ENCODE measurements at regions not wholly inside any gene's neighbourhood (a gene's known extent, or its start where the extent isn't known, plus 50 kb on each side); places are given as distances from the start of the nearest gene placed in this dataset.

- no peak for ATAC-seq (ENCODE audit: insufficient read depth, low read depth)
- Histone ChIP-seq H3K4me2 (ENCODE audit: insufficient read depth, low read length) (no peak overlapping the region), H3K27me3 (ENCODE audit: insufficient read depth, low read length, poor library complexity) (peaks cover 14% of the 10 kb centered on the region)
Observed at GRCh38 chr11:130763087-130763980, 152.9 kb downstream of the SNX19 start.

GRCh38 chr11:130765406-130765805 lies 150.9 kb downstream of the SNX19 start:
- Histone ChIP-seq H3K79me2 (ENCODE audit: insufficient read depth, low read length) (no peaks in the 10 kb centered on the region), H3K4me2 (ENCODE audit: insufficient read depth, low read length) (no peak overlapping the region), H4K20me1 (ENCODE audit: insufficient read depth, low read length) (no peaks in the 10 kb centered on the region), H3K9me3 (ENCODE audit: insufficient read depth, low read length, severe bottlenecking) (no peaks in the 10 kb centered on the region), H3K27ac (ENCODE audit: low read length) (no peak overlapping the region), H3K27me3 (ENCODE audit: insufficient read depth, low read length, poor library complexity) (peaks cover 11% of the 10 kb centered on the region), H3K9ac (ENCODE audit: low read depth, low read length) (no peak overlapping the region), H2AFZ (ENCODE audit: low read depth, low read length) (no peak overlapping the region), H3K4me3 (ENCODE audit: low read depth in 1 of 2, low read length in 2 of 2) (no peak overlapping the region), H3K4me1 (ENCODE audit: insufficient read depth, low read length) (no peaks in the 10 kb centered on the region), H3K36me3 (ENCODE audit: insufficient read depth, low read length) (no peaks in the 10 kb centered on the region)
- DNase-seq: no peak
- TF ChIP-seq CTCF (IDR thresholded peaks at IDR 0.05; ENCODE audit: borderline replicate concordance, extremely low read depth, low read length, poor library complexity, severe bottlenecking) (no peak), EZH2 (IDR thresholded peaks at IDR 0.05; ENCODE audit: borderline replicate concordance, low read depth, low read length, severe bottlenecking) (no peak)
- no peak for ATAC-seq (ENCODE audit: insufficient read depth, low read depth)

More at GRCh38 chr11:130763087-130763980, 152.9 kb downstream of the SNX19 start:
- H3K27ac ChIP-seq (ENCODE audit: low read length): no peak overlapping the region
- H3K4me3 ChIP-seq (ENCODE audit: low read depth in 1 of 2, low read length in 2 of 2): no peak overlapping the region
- H3K36me3 ChIP-seq (ENCODE audit: insufficient read depth, low read length): no peaks in the 10 kb centered on the region
- no peak overlapping the region for H2AFZ ChIP-seq (ENCODE audit: low read depth, low read length)
- TF ChIP-seq EZH2 (IDR thresholded peaks at IDR 0.05; ENCODE audit: borderline replicate concordance, low read depth, low read length, severe bottlenecking) (no peak), CTCF (IDR thresholded peaks at IDR 0.05; ENCODE audit: borderline replicate concordance, extremely low read depth, low read length, poor library complexity, severe bottlenecking) (no peak)
- H3K79me2 ChIP-seq (ENCODE audit: insufficient read depth, low read length): no peaks in the 10 kb centered on the region
- no peaks in the 10 kb centered on the region for H3K4me1 ChIP-seq (ENCODE audit: insufficient read depth, low read length)
- H3K9me3 ChIP-seq (ENCODE audit: insufficient read depth, low read length, severe bottlenecking): no peaks in the 10 kb centered on the region
- no peaks in the 10 kb centered on the region for H4K20me1 ChIP-seq (ENCODE audit: insufficient read depth, low read length)
- no peak overlapping the region for H3K9ac ChIP-seq (ENCODE audit: low read depth, low read length)
- DNase-seq: no peak

DNA sequence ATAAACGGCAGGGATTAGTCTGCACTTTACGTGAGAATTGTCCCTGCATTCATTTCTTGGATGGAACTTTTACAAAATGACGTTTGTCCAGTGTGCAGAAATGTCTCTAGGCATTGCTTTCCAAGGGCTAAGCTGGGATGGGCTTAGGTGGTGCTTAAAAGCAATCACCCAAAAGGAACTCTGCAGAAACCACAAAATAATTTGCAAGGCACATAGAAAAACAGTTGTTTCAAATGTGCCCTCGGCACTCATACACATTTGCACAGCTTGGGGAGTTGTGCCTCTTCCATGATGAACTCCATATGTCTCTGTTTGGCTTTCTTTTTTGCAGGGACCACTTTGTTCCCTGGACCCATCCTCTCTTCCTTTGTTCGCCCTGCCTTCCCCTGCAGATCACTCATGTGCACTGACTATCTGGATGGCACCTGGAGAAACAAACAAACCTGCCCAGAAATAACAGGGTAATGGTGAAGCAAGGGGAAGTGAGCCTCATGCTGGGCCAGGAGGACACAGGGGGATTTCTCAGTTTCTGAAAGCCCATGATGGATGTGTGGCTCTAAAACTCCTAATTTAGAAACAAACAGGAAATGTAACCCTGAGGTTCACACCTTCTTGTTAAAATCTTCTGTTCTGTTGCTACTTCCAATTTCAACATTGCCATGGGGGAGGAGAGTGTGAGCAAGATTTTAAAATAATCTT lies 150.2 kb downstream of the SNX19 start:
- Histone ChIP-seq H3K4me2 (ENCODE audit: insufficient read depth, low read length) (no peak overlapping the region), H4K20me1 (ENCODE audit: insufficient read depth, low read length) (no peaks in the 10 kb centered on the region), H3K4me1 (ENCODE audit: insufficient read depth, low read length) (no peaks in the 10 kb centered on the region), H3K4me3 (ENCODE audit: low read depth in 1 of 2, low read length in 2 of 2) (no peak overlapping the region), H3K27me3 (ENCODE audit: insufficient read depth, low read length, poor library complexity) (peaks cover 5% of the 10 kb centered on the region), H3K9ac (ENCODE audit: low read depth, low read length) (no peak overlapping the region), H2AFZ (ENCODE audit: low read depth, low read length) (no peak overlapping the region), H3K79me2 (ENCODE audit: insufficient read depth, low read length) (no peaks in the 10 kb centered on the region), H3K9me3 (ENCODE audit: insufficient read depth, low read length, severe bottlenecking) (no peaks in the 10 kb centered on the region), H3K36me3 (ENCODE audit: insufficient read depth, low read length) (no peaks in the 10 kb centered on the region), H3K27ac (ENCODE audit: low read length) (no peak overlapping the region)
- DNase-seq (no peak), ATAC-seq (ENCODE audit: insufficient read depth, low read depth) (no peak)
- no peak for TF ChIP-seq EZH2 (IDR thresholded peaks at IDR 0.05; ENCODE audit: borderline replicate concordance, low read depth, low read length, severe bottlenecking)
